GM23338 (cell line): ENCODE measurements at regions not wholly inside any gene's neighbourhood (a gene's known extent, or its start where the extent isn't known, plus 50 kb on each side); places are given as distances from the start of the nearest gene placed in this dataset.

Source experiments
- ATAC-seq: fragments of 200-7000 bp; cut with Tn5 transposase; 3 replicates; pipeline ENCODE4 v1.9.1; 2020
- DNase-seq: peaks from one replicate; pipeline ENCODE4 v3.0.0-alpha.2; 2015; ENCODE audit warnings: low spot score
- H2AFZ ChIP-seq: fragments of 200-600 bp; sonication (generic); 2 replicates; pipeline ENCODE4 v1.8.0; 2016; ENCODE audit warnings: antibody characterized with exemption, mild to moderate bottlenecking, moderate library complexity
- H3F3A ChIP-seq: fragments of 200-600 bp; sonication (generic); replicated peaks from 2 replicates; pipeline ENCODE4 v1.8.0; 2017; ENCODE audit warnings: antibody characterized with exemption, mixed run types, low read depth
- H3K27ac ChIP-seq: fragments of 200-600 bp; sonication (generic); 2 replicates; pipeline ENCODE4 v1.6.1; 2016; ENCODE audit warnings: low read depth
- H3K27me3 ChIP-seq: fragments of 200-600 bp; sonication (generic); 2 replicates; pipeline ENCODE4 v1.8.0; 2016; ENCODE audit warnings: mild to moderate bottlenecking, mixed run types, moderate library complexity; ENCODE audit not compliant: insufficient read depth
- H3K36me3 ChIP-seq: fragments of 200-600 bp; sonication (generic); 2 replicates; pipeline ENCODE4 v1.8.0; 2016; ENCODE audit warnings: mild to moderate bottlenecking; ENCODE audit not compliant: insufficient read depth
- H3K4me1 ChIP-seq: fragments of 200-600 bp; sonication (generic); 2 replicates; pipeline ENCODE4 v1.8.0; 2016; ENCODE audit warnings: mild to moderate bottlenecking, moderate library complexity; ENCODE audit not compliant: insufficient read depth
- H3K4me2 ChIP-seq: fragments of 200-600 bp; sonication (generic); 2 replicates; pipeline ENCODE4 v1.7.1; 2017; ENCODE audit warnings: mixed run types
- H3K4me3 ChIP-seq: fragments of 200-600 bp; sonication (generic); 2 replicates; pipeline ENCODE4 v1.6.1; 2016; ENCODE audit warnings: mixed run types
- H3K79me2 ChIP-seq: fragments of 200-600 bp; sonication (generic); replicated peaks from 2 replicates; pipeline ENCODE4 v1.8.0; 2017; ENCODE audit warnings: mild to moderate bottlenecking; ENCODE audit not compliant: insufficient read depth
- H3K9me2 ChIP-seq: fragments of 200-600 bp; sonication (generic); 2 replicates; pipeline ENCODE4 v1.8.0; 2017; ENCODE audit not compliant: insufficient read depth
- H4K20me1 ChIP-seq: fragments of 200-600 bp; sonication (generic); replicated peaks from 2 replicates; pipeline ENCODE4 v1.8.0; 2017; ENCODE audit warnings: mild to moderate bottlenecking; ENCODE audit not compliant: insufficient read depth
- H3K27ac Mint-ChIP-seq: 2 replicates; pipeline ENCODE4 v1.8.0; 2020; ENCODE audit warnings: inconsistent platforms, mild to moderate bottlenecking, moderate library complexity, mixed read lengths
- H3K27me3 Mint-ChIP-seq: 3 replicates; pipeline ENCODE4 v1.8.0; 2022; ENCODE audit warnings: low read depth, mild to moderate bottlenecking, moderate library complexity, mixed read lengths, inconsistent platforms; ENCODE audit not compliant: insufficient read depth, poor library complexity
- H3K36me3 Mint-ChIP-seq: 3 replicates; pipeline ENCODE4 v1.8.0; 2021; ENCODE audit warnings: low read depth, mild to moderate bottlenecking, inconsistent platforms, moderate library complexity, mixed read lengths
- H3K4me1 Mint-ChIP-seq: 3 replicates; pipeline ENCODE4 v1.8.0; 2020; ENCODE audit warnings: mild to moderate bottlenecking, inconsistent platforms, mixed read lengths
- H3K4me3 Mint-ChIP-seq: 3 replicates; pipeline ENCODE4 v1.8.0; 2021; ENCODE audit warnings: moderate library complexity, mild to moderate bottlenecking, inconsistent platforms, mixed read lengths
- H3K9me3 Mint-ChIP-seq: 3 replicates; pipeline ENCODE4 v1.8.0; 2020; ENCODE audit warnings: moderate library complexity, mild to moderate bottlenecking, inconsistent platforms, mixed read lengths
- CREB1 ChIP-seq: fragments of 250-450 bp; sonication (Bioruptor Pico); IDR thresholded peaks from 2 replicates; pipeline ENCODE4 v1.5.0; 2020; ENCODE audit warnings: low read depth, mild to moderate bottlenecking, moderate library complexity
- CTCF ChIP-seq, 2 experiments: fragments of 200-600 bp in 1 of 2; sonication (generic) in 1 of 2; conservative IDR thresholded peaks; 2 replicates each; pipeline versions ENCODE4 v1.5.1 to v1.6.1; 2016 to 2017; ENCODE audit warnings: antibody characterized with exemption in 2 of 2, low read depth in 2 of 2, mild to moderate bottlenecking in 2 of 2, moderate library complexity in 1 of 2
- ETS1 ChIP-seq: IDR thresholded peaks from 2 replicates; pipeline ENCODE4 v1.6.1; 2016; ENCODE audit warnings: antibody characterized with exemption
- JUNB ChIP-seq: IDR thresholded peaks from one replicate; pipeline ENCODE4 v1.6.1; 2016; ENCODE audit warnings: antibody characterized with exemption; ENCODE audit not compliant: unreplicated experiment
- NANOG ChIP-seq: IDR thresholded peaks from 2 replicates; pipeline ENCODE4 v1.6.1; 2016; ENCODE audit warnings: antibody characterized with exemption, borderline replicate concordance
- POLR2AphosphoS5 ChIP-seq: IDR thresholded peaks from 2 replicates; pipeline ENCODE4 v1.6.1; 2016; ENCODE audit warnings: antibody characterized with exemption, low read depth
- REST ChIP-seq: IDR thresholded peaks from one replicate; pipeline ENCODE4 v1.6.1; 2018; ENCODE audit warnings: antibody characterized with exemption; ENCODE audit not compliant: unreplicated experiment
- STAT1 ChIP-seq: IDR thresholded peaks from one replicate; pipeline ENCODE4 v1.6.1; 2016; ENCODE audit warnings: antibody characterized with exemption; ENCODE audit not compliant: unreplicated experiment
- ZNF114 ChIP-seq: fragments of 250-450 bp; sonication (Bioruptor Pico); IDR thresholded peaks from 2 replicates; pipeline ENCODE4 v1.5.0; 2020; ENCODE audit warnings: mild to moderate bottlenecking, moderate library complexity
- ZNF331 ChIP-seq: fragments of 250-450 bp; sonication (Bioruptor Pico); IDR thresholded peaks from 2 replicates; pipeline ENCODE4 v1.5.0; 2020; ENCODE audit warnings: low read depth, mild to moderate bottlenecking, moderate library complexity
- TF ChIP-seq, protein P1 (sequence below): fragments of 250-450 bp; sonication (Bioruptor Pico); IDR thresholded peaks from 2 replicates; pipeline ENCODE4 v1.5.0; 2020; ENCODE audit warnings: mild to moderate bottlenecking, moderate library complexity

DNA sequence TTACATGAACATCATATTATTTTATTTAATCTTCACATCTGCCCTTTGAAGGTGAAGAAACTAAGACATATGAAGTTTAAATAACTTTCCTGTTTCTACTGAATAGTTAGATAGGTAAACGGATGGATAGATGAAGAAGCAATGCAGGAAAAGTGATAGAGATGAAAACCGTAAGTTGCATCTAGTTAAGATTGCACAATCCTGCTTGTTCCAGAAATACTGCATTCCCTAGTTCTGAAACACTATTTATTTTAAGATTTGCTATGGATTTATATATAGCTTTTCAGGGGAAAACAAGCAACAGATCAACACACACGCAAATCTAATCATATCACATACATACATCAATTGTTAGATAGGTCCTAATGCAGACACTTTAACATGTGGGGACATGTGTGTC lies 512.7 kb upstream of the C16orf82 start:
- H3K27me3 ChIP-seq, result no peaks in the 10 kb centered on the region
- Mint-ChIP-seq H3K27ac (no peak overlapping the region), H3K4me3 (no peak overlapping the region), H3K27me3 (no peaks in the 10 kb centered on the region), H3K4me1 (peaks cover 4% of the 10 kb centered on the region; the same call in 2 of the 3 replicates), H3K36me3 (no peaks in the 10 kb centered on the region), H3K9me3 (peaks cover 76% of the 10 kb centered on the region)
- no peaks in the 10 kb centered on the region for H3K79me2 ChIP-seq
- 0 out of 2 replicates have a peak, but pooled peaks cover 2% of the 10 kb centered on the region for H3K9me2 ChIP-seq
- peaks cover 5% of the 10 kb centered on the region; the same call in 1 of the 2 replicates for H3K4me1 ChIP-seq
- DNase-seq (no peak), ATAC-seq (no peak)
- no peaks in the 10 kb centered on the region for H3F3A ChIP-seq
- H3K27ac ChIP-seq, result no peak overlapping the region
- H4K20me1 ChIP-seq, result no peaks in the 10 kb centered on the region
- no peaks in the 10 kb centered on the region for H3K36me3 ChIP-seq
- no peak for TF ChIP-seq NANOG
- no peak for TF ChIP-seq ZNF331 (CRISPR knock-in tag)
- TF ChIP-seq JUNB, result no peak
- TF ChIP-seq CREB1 (CRISPR knock-in tag), result no peak
- no peak for TF ChIP-seq ETS1
- no peak for TF ChIP-seq REST
- TF ChIP-seq POLR2AphosphoS5, result no peak
- TF ChIP-seq ZNF114 (CRISPR knock-in tag), result no peak
- TF ChIP-seq STAT1, result no peak
- H2AFZ ChIP-seq, result no peak overlapping the region
- no peak overlapping the region for H3K4me3 ChIP-seq
- no peak overlapping the region for H3K4me2 ChIP-seq

DNA sequence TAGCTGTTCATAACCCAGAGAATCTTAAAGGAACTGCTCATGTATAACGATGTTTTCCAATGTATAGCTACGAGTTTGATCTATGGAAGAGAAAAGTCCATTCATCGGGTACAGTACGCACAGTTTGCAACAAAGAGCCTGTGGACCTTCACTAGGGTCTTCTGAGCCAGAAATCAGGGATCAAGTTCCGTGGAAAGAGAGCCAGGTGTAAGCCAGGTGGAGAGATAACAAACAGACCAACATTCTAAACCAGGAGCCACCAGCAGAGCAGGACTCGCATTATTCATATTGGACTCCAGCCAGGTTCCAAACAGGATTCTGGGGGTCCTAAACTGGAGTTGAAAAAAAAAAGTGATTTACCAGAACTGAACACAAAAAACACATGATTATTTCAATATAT lies 505.4 kb upstream of the C16orf82 start:
- H3K79me2 ChIP-seq, result no peaks in the 10 kb centered on the region
- H3K4me1 Mint-ChIP-seq, result no peaks in the 10 kb centered on the region; the same call in 2 of the 3 replicates
- H3K36me3 Mint-ChIP-seq, result peaks cover 6% of the 10 kb centered on the region; the same call in 2 of the 3 replicates
- H3K27ac ChIP-seq, result no peak overlapping the region
- H3K4me2 ChIP-seq, result no peak overlapping the region
- no peak overlapping the region for H3K4me3 ChIP-seq
- no peaks in the 10 kb centered on the region for H3K9me2 ChIP-seq
- peaks cover 94% of the 10 kb centered on the region for H3K9me3 Mint-ChIP-seq
- no peaks in the 10 kb centered on the region for H3K27me3 Mint-ChIP-seq
- H3K27me3 ChIP-seq, result no peaks in the 10 kb centered on the region
- H3K4me1 ChIP-seq, result no peaks in the 10 kb centered on the region
- DNase-seq (no peak), ATAC-seq (no peak)
- no peak overlapping the region for H2AFZ ChIP-seq
- no peaks in the 10 kb centered on the region for H4K20me1 ChIP-seq
- H3K36me3 ChIP-seq, result no peaks in the 10 kb centered on the region; the same call in 1 of the 2 replicates
- no peaks in the 10 kb centered on the region for H3F3A ChIP-seq
- H3K4me3 Mint-ChIP-seq, result no peak overlapping the region
- no peak overlapping the region for H3K27ac Mint-ChIP-seq
- no peak for TF ChIP-seq NANOG
- TF ChIP-seq CTCF (conservative IDR thresholded peaks at IDR 0.05; ENCODE audit: low read depth in 2 of 2), result no peak
- TF ChIP-seq, protein P1, sequence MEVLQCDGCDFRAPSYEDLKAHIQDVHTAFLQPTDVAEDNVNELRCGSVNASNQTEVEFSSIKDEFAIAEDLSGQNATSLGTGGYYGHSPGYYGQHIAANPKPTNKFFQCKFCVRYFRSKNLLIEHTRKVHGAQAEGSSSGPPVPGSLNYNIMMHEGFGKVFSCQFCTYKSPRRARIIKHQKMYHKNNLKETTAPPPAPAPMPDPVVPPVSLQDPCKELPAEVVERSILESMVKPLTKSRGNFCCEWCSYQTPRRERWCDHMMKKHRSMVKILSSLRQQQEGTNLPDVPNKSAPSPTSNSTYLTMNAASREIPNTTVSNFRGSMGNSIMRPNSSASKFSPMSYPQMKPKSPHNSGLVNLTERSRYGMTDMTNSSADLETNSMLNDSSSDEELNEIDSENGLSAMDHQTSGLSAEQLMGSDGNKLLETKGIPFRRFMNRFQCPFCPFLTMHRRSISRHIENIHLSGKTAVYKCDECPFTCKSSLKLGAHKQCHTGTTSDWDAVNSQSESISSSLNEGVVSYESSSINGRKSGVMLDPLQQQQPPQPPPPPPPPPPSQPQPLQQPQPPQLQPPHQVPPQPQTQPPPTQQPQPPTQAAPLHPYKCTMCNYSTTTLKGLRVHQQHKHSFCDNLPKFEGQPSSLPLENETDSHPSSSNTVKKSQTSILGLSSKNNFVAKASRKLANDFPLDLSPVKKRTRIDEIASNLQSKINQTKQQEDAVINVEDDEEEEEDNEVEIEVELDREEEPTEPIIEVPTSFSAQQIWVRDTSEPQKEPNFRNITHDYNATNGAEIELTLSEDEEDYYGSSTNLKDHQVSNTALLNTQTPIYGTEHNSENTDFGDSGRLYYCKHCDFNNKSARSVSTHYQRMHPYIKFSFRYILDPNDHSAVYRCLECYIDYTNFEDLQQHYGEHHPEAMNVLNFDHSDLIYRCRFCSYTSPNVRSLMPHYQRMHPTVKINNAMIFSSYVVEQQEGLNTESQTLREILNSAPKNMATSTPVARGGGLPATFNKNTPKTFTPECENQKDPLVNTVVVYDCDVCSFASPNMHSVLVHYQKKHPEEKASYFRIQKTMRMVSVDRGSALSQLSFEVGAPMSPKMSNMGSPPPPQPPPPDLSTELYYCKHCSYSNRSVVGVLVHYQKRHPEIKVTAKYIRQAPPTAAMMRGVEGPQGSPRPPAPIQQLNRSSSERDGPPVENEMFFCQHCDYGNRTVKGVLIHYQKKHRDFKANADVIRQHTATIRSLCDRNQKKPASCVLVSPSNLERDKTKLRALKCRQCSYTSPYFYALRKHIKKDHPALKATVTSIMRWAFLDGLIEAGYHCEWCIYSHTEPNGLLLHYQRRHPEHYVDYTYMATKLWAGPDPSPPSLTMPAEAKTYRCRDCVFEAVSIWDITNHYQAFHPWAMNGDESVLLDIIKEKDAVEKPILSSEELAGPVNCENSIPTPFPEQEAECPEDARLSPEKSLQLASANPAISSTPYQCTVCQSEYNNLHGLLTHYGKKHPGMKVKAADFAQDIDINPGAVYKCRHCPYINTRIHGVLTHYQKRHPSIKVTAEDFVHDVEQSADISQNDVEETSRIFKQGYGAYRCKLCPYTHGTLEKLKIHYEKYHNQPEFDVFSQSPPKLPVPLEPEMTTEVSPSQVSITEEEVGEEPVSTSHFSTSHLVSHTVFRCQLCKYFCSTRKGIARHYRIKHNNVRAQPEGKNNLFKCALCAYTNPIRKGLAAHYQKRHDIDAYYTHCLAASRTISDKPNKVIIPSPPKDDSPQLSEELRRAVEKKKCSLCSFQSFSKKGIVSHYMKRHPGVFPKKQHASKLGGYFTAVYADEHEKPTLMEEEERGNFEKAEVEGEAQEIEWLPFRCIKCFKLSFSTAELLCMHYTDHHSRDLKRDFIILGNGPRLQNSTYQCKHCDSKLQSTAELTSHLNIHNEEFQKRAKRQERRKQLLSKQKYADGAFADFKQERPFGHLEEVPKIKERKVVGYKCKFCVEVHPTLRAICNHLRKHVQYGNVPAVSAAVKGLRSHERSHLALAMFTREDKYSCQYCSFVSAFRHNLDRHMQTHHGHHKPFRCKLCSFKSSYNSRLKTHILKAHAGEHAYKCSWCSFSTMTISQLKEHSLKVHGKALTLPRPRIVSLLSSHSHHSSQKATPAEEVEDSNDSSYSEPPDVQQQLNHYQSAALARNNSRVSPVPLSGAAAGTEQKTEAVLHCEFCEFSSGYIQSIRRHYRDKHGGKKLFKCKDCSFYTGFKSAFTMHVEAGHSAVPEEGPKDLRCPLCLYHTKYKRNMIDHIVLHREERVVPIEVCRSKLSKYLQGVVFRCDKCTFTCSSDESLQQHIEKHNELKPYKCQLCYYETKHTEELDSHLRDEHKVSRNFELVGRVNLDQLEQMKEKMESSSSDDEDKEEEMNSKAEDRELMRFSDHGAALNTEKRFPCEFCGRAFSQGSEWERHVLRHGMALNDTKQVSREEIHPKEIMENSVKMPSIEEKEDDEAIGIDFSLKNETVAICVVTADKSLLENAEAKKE (CRISPR knock-in tag), result no peak
